ENCODE measurements at regions not wholly inside any gene's neighbourhood (a gene's known extent, or its start where the extent isn't known, plus 50 kb on each side); places are given as distances from the start of the nearest gene placed in this dataset.

- TF ChIP-seq, protein P1, sequence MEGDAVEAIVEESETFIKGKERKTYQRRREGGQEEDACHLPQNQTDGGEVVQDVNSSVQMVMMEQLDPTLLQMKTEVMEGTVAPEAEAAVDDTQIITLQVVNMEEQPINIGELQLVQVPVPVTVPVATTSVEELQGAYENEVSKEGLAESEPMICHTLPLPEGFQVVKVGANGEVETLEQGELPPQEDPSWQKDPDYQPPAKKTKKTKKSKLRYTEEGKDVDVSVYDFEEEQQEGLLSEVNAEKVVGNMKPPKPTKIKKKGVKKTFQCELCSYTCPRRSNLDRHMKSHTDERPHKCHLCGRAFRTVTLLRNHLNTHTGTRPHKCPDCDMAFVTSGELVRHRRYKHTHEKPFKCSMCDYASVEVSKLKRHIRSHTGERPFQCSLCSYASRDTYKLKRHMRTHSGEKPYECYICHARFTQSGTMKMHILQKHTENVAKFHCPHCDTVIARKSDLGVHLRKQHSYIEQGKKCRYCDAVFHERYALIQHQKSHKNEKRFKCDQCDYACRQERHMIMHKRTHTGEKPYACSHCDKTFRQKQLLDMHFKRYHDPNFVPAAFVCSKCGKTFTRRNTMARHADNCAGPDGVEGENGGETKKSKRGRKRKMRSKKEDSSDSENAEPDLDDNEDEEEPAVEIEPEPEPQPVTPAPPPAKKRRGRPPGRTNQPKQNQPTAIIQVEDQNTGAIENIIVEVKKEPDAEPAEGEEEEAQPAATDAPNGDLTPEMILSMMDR (IDR thresholded peaks at IDR 0.05): no peak
- 87% methylated on average over 2 of the region's 2 CpGs for WGBS, 2 donors
- no peaks in the 10 kb centered on the region for H3K9me3 ChIP-seq
- ATAC-seq (no peak), DNase-seq (no peak)
- peaks cover 0 to 4% (median 0%) of the 10 kb centered on the region in 7 donors for H3K27me3 ChIP-seq
- no peaks in the 10 kb centered on the region for H3K36me3 ChIP-seq
- H3K4me3 ChIP-seq: no peak overlapping the region
- no peaks in the 10 kb centered on the region for H3K4me1 ChIP-seq
- H3K27ac ChIP-seq: no peak overlapping the region
- intact Hi-C loops (cut with DNase I): no loop called here
Measured at GRCh38 chr2:212672186-212672585, 133.6 kb upstream of the ERBB4 start.

GRCh38 chr2:212669761-212670160, 131.2 kb upstream of the ERBB4 start:
- DNase-seq (no peak), ATAC-seq (no peak)
- TF ChIP-seq, protein P1 (IDR thresholded peaks at IDR 0.05): no peak
- H3K4me1 ChIP-seq: no peaks in the 10 kb centered on the region
- H3K27ac ChIP-seq: no peak overlapping the region
- 54 to 68% methylated on average over 2 of the region's 2 CpGs for WGBS, 2 donors
- no peaks in the 10 kb centered on the region for H3K9me3 ChIP-seq
- H3K36me3 ChIP-seq: no peaks in the 10 kb centered on the region
- intact Hi-C loops (cut with DNase I): no loop called here
- H3K27me3 ChIP-seq: no peaks in the 10 kb centered on the region
- no peak overlapping the region for H3K4me3 ChIP-seq

- no peaks in the 10 kb centered on the region for H3K9me3 ChIP-seq
- DNase-seq (no peak), ATAC-seq (peak in 2 of 8 donors; percentile 17 to 38)
- intact Hi-C loops (cut with DNase I): no loop called here
- no peaks in the 10 kb centered on the region for H3K36me3 ChIP-seq
- no peak overlapping the region for H3K27ac ChIP-seq
- H3K4me3 ChIP-seq: no peak overlapping the region
- TF ChIP-seq, protein P1 (IDR thresholded peaks at IDR 0.05): no peak
- no peaks in the 10 kb centered on the region for H3K27me3 ChIP-seq
- H3K4me1 ChIP-seq: no peaks in the 10 kb centered on the region
Measured at GRCh38 chr2:212667751-212668316, 129.2 kb upstream of the ERBB4 start.

- WGBS, 2 donors: 73 to 85% methylated on average over 1 of the region's 1 CpG
- Histone ChIP-seq H3K27ac (no peak overlapping the region), H3K4me3 (no peak overlapping the region), H3K9me3 (no peaks in the 10 kb centered on the region), H3K4me1 (no peaks in the 10 kb centered on the region), H3K36me3 (no peaks in the 10 kb centered on the region), H3K27me3 (no peaks in the 10 kb centered on the region)
- ATAC-seq (no peak), DNase-seq (no peak)
- TF ChIP-seq, protein P1 (IDR thresholded peaks at IDR 0.05): no peak
- intact Hi-C loops (cut with DNase I): no loop called here
Measured at GRCh38 chr2:212665948-212666347, 127.3 kb upstream of the ERBB4 start.
